DND-41 (cell line): ENCODE measurements at regions not wholly inside any gene's neighbourhood (a gene's known extent, or its start where the extent isn't known, plus 50 kb on each side); places are given as distances from the start of the nearest gene placed in this dataset.

Source experiments
- ATAC-seq: fragments of 200-7000 bp; cut with Tn5 transposase; 3 replicates; pipeline ENCODE4 v1.9.1; 2021; ENCODE audit warnings: low read depth; ENCODE audit not compliant: insufficient read depth
- DNase-seq: peaks from one replicate; pipeline ENCODE4 v3.0.0-alpha.2; 2020
- H2AFZ ChIP-seq: 2 replicates; pipeline ENCODE4 v1.6.0; 2012; ENCODE audit warnings: low read depth, low read length
- H3K27ac ChIP-seq: 2 replicates; pipeline ENCODE4 v1.5.1; 2012; ENCODE audit warnings: low read length, inconsistent platforms
- H3K27me3 ChIP-seq: fragments of 200-600 bp; sonication (generic); 2 replicates; pipeline ENCODE4 v1.6.0; 2012; ENCODE audit warnings: low read length, mild to moderate bottlenecking, inconsistent platforms; ENCODE audit not compliant: insufficient read depth, poor library complexity
- H3K36me3 ChIP-seq: 2 replicates; pipeline ENCODE4 v1.5.1; 2012; ENCODE audit warnings: low read length, inconsistent platforms; ENCODE audit not compliant: insufficient read depth
- H3K4me1 ChIP-seq: 2 replicates; pipeline ENCODE4 v1.5.1; 2012; ENCODE audit warnings: mild to moderate bottlenecking, low read length; ENCODE audit not compliant: insufficient read depth
- H3K4me2 ChIP-seq: 2 replicates; pipeline ENCODE4 v1.6.0; 2012; ENCODE audit warnings: mild to moderate bottlenecking, moderate library complexity, low read length, inconsistent platforms; ENCODE audit not compliant: insufficient read depth
- H3K4me3 ChIP-seq, 2 experiments: fragments of 200-600 bp in 1 of 2; shearing (Covaris generic) in 1 of 2; 2 replicates each; pipeline ENCODE4 v1.5.1; 2012 to 2016; ENCODE audit warnings: inconsistent platforms in 2 of 2, low read length in 2 of 2, mild to moderate bottlenecking in 2 of 2, low read depth in 1 of 2, moderate library complexity in 1 of 2
- H3K79me2 ChIP-seq: 2 replicates; pipeline ENCODE4 v1.6.0; 2012; ENCODE audit warnings: low read length, inconsistent platforms; ENCODE audit not compliant: insufficient read depth
- H3K9ac ChIP-seq: 2 replicates; pipeline ENCODE4 v1.6.0; 2012; ENCODE audit warnings: low read depth, mild to moderate bottlenecking, inconsistent platforms, low read length, moderate library complexity
- H3K9me3 ChIP-seq: 2 replicates; pipeline ENCODE4 v1.5.1; 2012; ENCODE audit warnings: low read length, moderate library complexity, mild to moderate bottlenecking, inconsistent platforms; ENCODE audit not compliant: insufficient read depth, severe bottlenecking
- H4K20me1 ChIP-seq: 2 replicates; pipeline ENCODE4 v1.6.0; 2012; ENCODE audit warnings: low read length; ENCODE audit not compliant: insufficient read depth
- EZH2 ChIP-seq: IDR thresholded peaks from 3 replicates; pipeline ENCODE4 v1.6.1; 2012; ENCODE audit warnings: borderline replicate concordance, low read depth, mild to moderate bottlenecking, moderate library complexity, low read length, inconsistent platforms; ENCODE audit not compliant: severe bottlenecking
- TF ChIP-seq, protein P1 (sequence below): IDR thresholded peaks from 2 replicates; pipeline ENCODE4 v1.5.1; 2012; ENCODE audit warnings: borderline replicate concordance, low read length, moderate library complexity, mild to moderate bottlenecking; ENCODE audit not compliant: poor library complexity, severe bottlenecking; ENCODE audit errors: extremely low read depth

DNA sequence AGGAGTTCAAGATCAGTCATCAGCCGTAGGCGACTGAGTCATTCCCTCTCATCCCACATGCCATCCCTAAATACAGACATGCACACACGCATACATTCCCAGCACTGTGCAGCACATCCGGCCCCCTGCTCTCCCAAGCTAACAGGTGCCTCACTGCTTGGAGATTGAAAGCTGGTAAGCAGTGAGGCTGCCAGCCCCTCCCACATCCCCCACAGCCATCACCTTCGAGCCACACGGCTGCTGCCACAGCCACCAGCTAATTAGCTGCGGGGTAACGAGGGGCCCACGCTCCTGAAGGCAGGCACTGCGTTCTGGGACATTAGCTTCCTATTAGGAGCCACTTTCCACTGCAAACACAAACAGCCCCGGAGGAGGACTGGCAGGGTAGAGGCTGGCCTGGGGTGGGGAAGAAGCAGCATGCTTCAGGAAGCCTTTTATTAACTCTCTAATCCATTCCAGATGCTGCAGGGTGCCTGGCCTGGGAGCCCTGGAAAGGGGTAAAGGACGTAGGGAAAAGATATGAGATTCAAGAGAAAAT is 179.6 kb downstream of the CCT6B start:
- no peak overlapping the region for H2AFZ ChIP-seq
- TF ChIP-seq EZH2, result no peak
- TF ChIP-seq, protein P1, sequence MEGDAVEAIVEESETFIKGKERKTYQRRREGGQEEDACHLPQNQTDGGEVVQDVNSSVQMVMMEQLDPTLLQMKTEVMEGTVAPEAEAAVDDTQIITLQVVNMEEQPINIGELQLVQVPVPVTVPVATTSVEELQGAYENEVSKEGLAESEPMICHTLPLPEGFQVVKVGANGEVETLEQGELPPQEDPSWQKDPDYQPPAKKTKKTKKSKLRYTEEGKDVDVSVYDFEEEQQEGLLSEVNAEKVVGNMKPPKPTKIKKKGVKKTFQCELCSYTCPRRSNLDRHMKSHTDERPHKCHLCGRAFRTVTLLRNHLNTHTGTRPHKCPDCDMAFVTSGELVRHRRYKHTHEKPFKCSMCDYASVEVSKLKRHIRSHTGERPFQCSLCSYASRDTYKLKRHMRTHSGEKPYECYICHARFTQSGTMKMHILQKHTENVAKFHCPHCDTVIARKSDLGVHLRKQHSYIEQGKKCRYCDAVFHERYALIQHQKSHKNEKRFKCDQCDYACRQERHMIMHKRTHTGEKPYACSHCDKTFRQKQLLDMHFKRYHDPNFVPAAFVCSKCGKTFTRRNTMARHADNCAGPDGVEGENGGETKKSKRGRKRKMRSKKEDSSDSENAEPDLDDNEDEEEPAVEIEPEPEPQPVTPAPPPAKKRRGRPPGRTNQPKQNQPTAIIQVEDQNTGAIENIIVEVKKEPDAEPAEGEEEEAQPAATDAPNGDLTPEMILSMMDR, result no peak
- no peak overlapping the region for H3K9ac ChIP-seq
- peaks cover 4% of the 10 kb centered on the region for H3K27me3 ChIP-seq
- no peak overlapping the region for H3K4me2 ChIP-seq
- H3K27ac ChIP-seq, result no peak overlapping the region
- H3K4me3 ChIP-seq, result no peak overlapping the region
- no peaks in the 10 kb centered on the region for H3K79me2 ChIP-seq
- H3K4me1 ChIP-seq, result no peaks in the 10 kb centered on the region
- DNase-seq, result no peak
- peaks cover 11% of the 10 kb centered on the region for H4K20me1 ChIP-seq
- H3K36me3 ChIP-seq, result no peaks in the 10 kb centered on the region
- H3K9me3 ChIP-seq, result no peaks in the 10 kb centered on the region
- no peak for ATAC-seq

DNA sequence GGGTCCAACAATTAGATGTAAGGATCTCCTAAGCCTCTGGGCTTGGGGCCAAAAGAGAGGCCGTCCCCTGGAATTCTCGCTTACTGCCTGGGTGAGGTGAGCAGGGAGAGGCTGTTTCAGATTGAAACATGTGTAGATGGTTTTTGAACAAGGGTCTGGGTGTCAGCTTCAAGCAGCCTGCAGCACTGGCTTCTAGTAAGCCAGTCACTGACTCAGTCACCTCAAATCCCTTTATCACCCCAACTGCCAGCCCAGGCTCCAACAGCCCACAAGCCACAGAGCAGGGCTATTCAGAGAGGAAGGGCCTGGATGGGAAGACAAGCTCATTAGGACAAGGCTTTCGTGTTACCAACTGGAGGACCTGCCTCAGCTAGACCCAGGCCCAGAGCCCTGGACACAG is 180.2 kb downstream of the CCT6B start:
- Histone ChIP-seq H4K20me1 (peaks cover 11% of the 10 kb centered on the region), H3K4me2 (no peak overlapping the region), H3K27me3 (peaks cover 4% of the 10 kb centered on the region), H3K4me1 (no peaks in the 10 kb centered on the region), H3K9ac (no peak overlapping the region), H3K4me3 (no peak overlapping the region), H3K79me2 (no peaks in the 10 kb centered on the region), H3K9me3 (no peaks in the 10 kb centered on the region), H3K36me3 (no peaks in the 10 kb centered on the region), H2AFZ (no peak overlapping the region), H3K27ac (no peak overlapping the region)
- DNase-seq (no peak), ATAC-seq (no peak)
- TF ChIP-seq, protein P1, result no peak
- TF ChIP-seq EZH2, result no peak

DNA sequence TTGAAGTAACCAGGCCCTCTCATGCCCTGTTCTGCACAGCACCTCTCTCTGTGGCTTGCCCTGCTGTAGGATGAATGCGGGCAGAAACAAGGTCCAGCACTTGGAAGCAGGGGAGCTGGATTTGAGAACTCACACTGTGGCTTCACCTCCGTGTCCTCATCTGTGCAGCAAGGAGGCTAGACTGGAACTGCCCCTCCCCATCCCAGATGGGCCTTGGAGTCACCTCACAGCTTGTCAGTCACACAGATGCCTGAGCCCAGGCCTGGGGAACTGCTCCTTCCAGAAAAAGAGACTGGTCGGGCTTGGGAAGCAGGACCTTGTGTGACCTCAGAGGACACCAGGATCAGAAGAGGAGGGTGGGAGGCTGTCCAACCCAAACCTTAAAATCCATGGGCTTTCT is 180.8 kb downstream of the CCT6B start:
- no peaks in the 10 kb centered on the region for H3K4me1 ChIP-seq
- no peaks in the 10 kb centered on the region for H3K36me3 ChIP-seq
- H3K4me2 ChIP-seq, result no peak overlapping the region
- no peaks in the 10 kb centered on the region for H3K9me3 ChIP-seq
- peaks cover 11% of the 10 kb centered on the region for H4K20me1 ChIP-seq
- peaks cover 4% of the 10 kb centered on the region for H3K27me3 ChIP-seq
- DNase-seq (no peak), ATAC-seq (no peak)
- no peaks in the 10 kb centered on the region for H3K79me2 ChIP-seq
- no peak overlapping the region for H3K27ac ChIP-seq
- H3K4me3 ChIP-seq, result no peak overlapping the region
- TF ChIP-seq, protein P1, result no peak
- TF ChIP-seq EZH2, result no peak
- no peak overlapping the region for H2AFZ ChIP-seq
- no peak overlapping the region for H3K9ac ChIP-seq
